ENCODE measurements at regions not wholly inside any gene's neighbourhood (a gene's known extent, or its start where the extent isn't known, plus 50 kb on each side); places are given as distances from the start of the nearest gene placed in this dataset.

- TF ChIP-seq EZH2 (IDR thresholded peaks at IDR 0.05; ENCODE audit: low read length): no peak
- TF ChIP-seq, protein P1, sequence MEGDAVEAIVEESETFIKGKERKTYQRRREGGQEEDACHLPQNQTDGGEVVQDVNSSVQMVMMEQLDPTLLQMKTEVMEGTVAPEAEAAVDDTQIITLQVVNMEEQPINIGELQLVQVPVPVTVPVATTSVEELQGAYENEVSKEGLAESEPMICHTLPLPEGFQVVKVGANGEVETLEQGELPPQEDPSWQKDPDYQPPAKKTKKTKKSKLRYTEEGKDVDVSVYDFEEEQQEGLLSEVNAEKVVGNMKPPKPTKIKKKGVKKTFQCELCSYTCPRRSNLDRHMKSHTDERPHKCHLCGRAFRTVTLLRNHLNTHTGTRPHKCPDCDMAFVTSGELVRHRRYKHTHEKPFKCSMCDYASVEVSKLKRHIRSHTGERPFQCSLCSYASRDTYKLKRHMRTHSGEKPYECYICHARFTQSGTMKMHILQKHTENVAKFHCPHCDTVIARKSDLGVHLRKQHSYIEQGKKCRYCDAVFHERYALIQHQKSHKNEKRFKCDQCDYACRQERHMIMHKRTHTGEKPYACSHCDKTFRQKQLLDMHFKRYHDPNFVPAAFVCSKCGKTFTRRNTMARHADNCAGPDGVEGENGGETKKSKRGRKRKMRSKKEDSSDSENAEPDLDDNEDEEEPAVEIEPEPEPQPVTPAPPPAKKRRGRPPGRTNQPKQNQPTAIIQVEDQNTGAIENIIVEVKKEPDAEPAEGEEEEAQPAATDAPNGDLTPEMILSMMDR (optimal IDR thresholded peaks at IDR 0.05 in 1 of 3, IDR thresholded peaks at IDR 0.05 in 1 of 3, conservative IDR thresholded peaks at IDR 0.05 in 1 of 3; ENCODE audit: extremely low read depth in 1 of 3, insufficient read depth in 2 of 3, low read length in 3 of 3): no peak
- FAIRE-seq: no peak
- H3K27ac ChIP-seq (ENCODE audit: control insufficient read depth, insufficient read depth, low read length): no peak overlapping the region
- H3K9ac ChIP-seq (ENCODE audit: control insufficient read depth, extremely low read depth, insufficient read depth, low read length): no peak overlapping the region
- H2AFZ ChIP-seq (ENCODE audit: control insufficient read depth, low read length): no peak overlapping the region
- no peak overlapping the region for H3K4me3 ChIP-seq (ENCODE audit: control insufficient read depth in 2 of 3, extremely low read depth in 1 of 3, insufficient read depth in 2 of 3, low read depth in 1 of 3, low read length in 3 of 3)
- dilution Hi-C loops (cut with MboI; ENCODE audit: extremely low pct_ligation_motif_present, low sequenced_read_pairs): no loop called here
- no peaks in the 10 kb centered on the region for H3K9me1 ChIP-seq (ENCODE audit: control insufficient read depth, extremely low read depth, insufficient read depth, low read length)
- H4K20me1 ChIP-seq (ENCODE audit: control insufficient read depth, extremely low read depth, insufficient read depth, low read length): no peaks in the 10 kb centered on the region
- no peaks in the 10 kb centered on the region for H3K36me3 ChIP-seq (ENCODE audit: control insufficient read depth in 2 of 2, extremely low read depth in 1 of 2, insufficient read depth in 2 of 2, low read length in 2 of 2)
- H3K79me2 ChIP-seq (ENCODE audit: control insufficient read depth, insufficient read depth, low read length): no peaks in the 10 kb centered on the region
- no peaks in the 10 kb centered on the region for H3K9me3 ChIP-seq (ENCODE audit: control insufficient read depth, low read depth, low read length)
- no peak overlapping the region for H3K4me2 ChIP-seq (ENCODE audit: control insufficient read depth, extremely low read depth, insufficient read depth, low read depth, low read length)
- no peak for DNase-seq (ENCODE audit: low read depth, low spot score)
- no peaks in the 10 kb centered on the region for H3K4me1 ChIP-seq (ENCODE audit: control insufficient read depth, extremely low read depth, insufficient read depth, low read length)
- H3K27me3 ChIP-seq (ENCODE audit: control insufficient read depth, extremely low read depth, insufficient read depth, low read length): no peaks in the 10 kb centered on the region
Observed at GRCh38 chr2:161041356-161041755, 118.9 kb upstream of the TANK start.

GRCh38 chr2:161042990-161043625 is 117.1 kb upstream of the TANK start:
- Histone ChIP-seq H3K36me3 (ENCODE audit: control insufficient read depth in 2 of 2, extremely low read depth in 1 of 2, insufficient read depth in 2 of 2, low read length in 2 of 2) (no peaks in the 10 kb centered on the region), H3K27me3 (ENCODE audit: control insufficient read depth, extremely low read depth, insufficient read depth, low read length) (no peaks in the 10 kb centered on the region), H3K4me2 (ENCODE audit: control insufficient read depth, extremely low read depth, insufficient read depth, low read depth, low read length) (no peak overlapping the region), H3K79me2 (ENCODE audit: control insufficient read depth, insufficient read depth, low read length) (no peaks in the 10 kb centered on the region), H2AFZ (ENCODE audit: control insufficient read depth, low read length) (no peak overlapping the region), H4K20me1 (ENCODE audit: control insufficient read depth, extremely low read depth, insufficient read depth, low read length) (no peaks in the 10 kb centered on the region), H3K4me1 (ENCODE audit: control insufficient read depth, extremely low read depth, insufficient read depth, low read length) (peaks cover 6% of the 10 kb centered on the region), H3K9me3 (ENCODE audit: control insufficient read depth, low read depth, low read length) (no peaks in the 10 kb centered on the region), H3K27ac (ENCODE audit: control insufficient read depth, insufficient read depth, low read length) (no peak overlapping the region), H3K9me1 (ENCODE audit: control insufficient read depth, extremely low read depth, insufficient read depth, low read length) (no peaks in the 10 kb centered on the region), H3K9ac (ENCODE audit: control insufficient read depth, extremely low read depth, insufficient read depth, low read length) (no peak overlapping the region), H3K4me3 (ENCODE audit: control insufficient read depth in 2 of 3, extremely low read depth in 1 of 3, insufficient read depth in 2 of 3, low read depth in 1 of 3, low read length in 3 of 3) (no peak overlapping the region)
- TF ChIP-seq, protein P1 (optimal IDR thresholded peaks at IDR 0.05 in 1 of 3, IDR thresholded peaks at IDR 0.05 in 1 of 3, conservative IDR thresholded peaks at IDR 0.05 in 1 of 3; ENCODE audit: extremely low read depth in 1 of 3, insufficient read depth in 2 of 3, low read length in 3 of 3): no peak
- no peak for TF ChIP-seq EZH2 (IDR thresholded peaks at IDR 0.05; ENCODE audit: low read length)
- dilution Hi-C loops (cut with MboI; ENCODE audit: extremely low pct_ligation_motif_present, low sequenced_read_pairs): no loop called here
- DNase-seq (ENCODE audit: low read depth, low spot score) (no peak), FAIRE-seq (no peak)

Measured in keratinocyte (primary cell).